Stimulated activated CD4-positive, alpha-beta T cell treated with anti-CD3 and anti-CD28 coated beads, Interleukin-1b, Interleukin-23, amount 100 ng/mL, for 24 hours (primary cell): ENCODE measurements at regions not wholly inside any gene's neighbourhood (a gene's known extent, or its start where the extent isn't known, plus 50 kb on each side); places are given as distances from the start of the nearest gene placed in this dataset.

Experiments
- DNase-seq, 4 experiments: peaks; one replicate each; pipeline ENCODE4 v3.0.0-alpha.2; 2020; ENCODE audit warnings: low read depth in 4 of 4, low spot score in 1 of 4

DNA sequence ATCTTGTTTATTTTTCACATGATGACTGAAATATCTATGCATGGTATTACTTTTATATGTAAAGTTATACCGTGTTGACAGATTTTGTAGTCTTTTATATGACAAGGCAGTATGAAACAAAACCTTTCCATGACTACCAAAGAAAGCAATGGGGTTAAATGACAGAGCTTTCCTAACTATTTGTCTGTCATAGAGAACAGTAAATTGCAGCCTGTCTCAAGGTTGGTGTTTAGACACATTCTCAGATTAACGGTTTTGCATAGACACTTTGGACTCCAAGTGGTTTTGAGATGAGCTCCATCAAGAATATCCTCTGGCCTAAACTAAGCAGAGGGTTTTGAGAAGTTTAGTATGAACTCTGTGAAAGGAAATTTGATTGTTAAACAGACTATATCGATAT, 180.7 kb upstream of the TENM3 start:
- no peak for DNase-seq

DNA sequence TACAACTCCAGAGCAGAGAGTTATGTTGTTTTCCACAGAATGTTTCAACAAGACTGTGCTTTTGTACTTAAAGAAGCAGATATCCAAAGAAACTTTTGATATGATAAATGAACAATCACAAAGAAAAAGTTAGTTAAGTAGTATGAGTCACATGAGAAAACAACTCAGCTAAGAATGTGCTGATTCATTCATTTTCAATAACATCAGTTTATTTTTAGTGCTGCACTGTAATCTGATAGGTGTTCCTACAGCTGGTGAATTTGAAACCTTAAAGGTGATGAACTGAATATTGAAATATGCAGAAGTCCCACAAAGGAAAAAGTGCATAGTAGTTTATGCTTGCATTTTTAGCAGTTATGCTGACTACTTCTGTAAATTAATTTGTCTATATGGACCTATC, 180.3 kb upstream of the TENM3 start:
- no peak for DNase-seq

DNA sequence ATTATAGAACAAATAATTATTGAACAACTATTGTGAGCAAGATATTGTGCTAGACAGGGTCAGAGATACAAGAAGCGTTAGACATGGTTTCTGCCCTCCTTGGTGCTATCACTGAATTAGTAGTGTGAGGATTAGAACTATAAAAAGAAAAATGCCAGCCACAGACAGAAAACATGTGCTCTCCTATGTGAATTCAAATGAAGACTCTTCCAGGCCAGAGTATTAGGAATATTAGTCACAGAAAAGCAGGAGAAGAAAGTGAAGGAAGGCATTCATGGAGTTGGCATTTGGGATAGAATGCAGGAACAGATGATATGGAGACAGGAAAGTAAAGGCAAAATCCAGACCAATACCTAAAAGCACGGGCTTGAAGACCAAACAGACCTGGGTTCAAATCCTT, 179.6 kb upstream of the TENM3 start:
- DNase-seq, result no peak

DNA sequence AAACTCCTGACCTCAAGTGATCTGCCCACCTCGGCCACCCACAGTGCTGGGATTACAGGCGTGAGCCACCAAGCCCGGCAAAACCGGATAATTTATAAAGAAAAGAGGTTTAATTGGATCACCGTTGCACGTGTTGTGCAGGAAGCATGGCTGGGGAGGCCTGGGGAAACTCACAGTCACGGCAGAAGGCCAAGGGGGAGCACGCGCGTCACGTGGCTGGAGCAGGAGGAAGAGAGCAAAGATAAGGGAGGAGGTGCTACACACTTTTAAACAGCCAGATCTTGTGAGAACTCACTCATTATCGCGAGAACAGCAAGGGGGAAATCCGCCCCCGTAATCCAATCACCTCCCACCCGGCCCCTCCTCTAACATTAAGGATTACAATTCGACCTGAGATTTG, 177.9 kb upstream of the TENM3 start:
- DNase-seq, result no peak

DNA sequence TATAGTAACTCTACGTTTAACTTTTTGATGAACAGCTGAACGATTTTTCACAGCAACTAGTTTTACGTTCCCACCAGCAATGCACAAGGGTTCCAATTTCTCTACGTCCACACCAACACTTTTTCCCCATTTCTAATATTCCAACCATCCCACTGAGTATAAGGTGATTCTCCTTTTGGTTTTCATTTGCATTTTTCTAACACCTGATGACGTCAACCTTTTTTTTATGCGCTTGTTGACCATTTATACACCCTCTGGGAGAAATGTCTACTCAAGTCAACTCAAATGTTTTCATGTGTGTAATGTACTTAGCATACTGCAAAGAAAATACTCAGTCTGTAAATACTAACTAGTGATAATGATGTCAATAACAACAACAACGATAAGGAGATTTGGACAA, 177.2 kb upstream of the TENM3 start:
- DNase-seq, result no peak

DNA sequence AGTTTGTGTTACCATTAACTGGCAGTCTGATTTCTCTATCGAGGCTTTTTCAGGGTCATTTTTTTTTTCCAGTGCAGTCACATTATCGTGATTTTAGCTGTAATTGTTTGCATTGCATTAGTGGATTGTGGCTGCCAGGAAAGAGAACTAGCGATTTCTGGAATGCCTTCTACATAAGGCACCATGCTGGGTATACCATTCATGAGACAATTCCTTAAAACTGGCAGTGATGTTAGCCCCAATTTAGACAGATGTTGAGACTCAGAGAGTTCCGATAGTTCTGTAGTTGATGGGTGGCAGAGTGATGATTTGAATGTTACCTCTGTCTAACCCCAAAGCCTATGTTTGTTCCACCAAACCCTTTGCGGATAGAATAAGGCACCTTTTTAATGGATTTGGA, 175.4 kb upstream of the TENM3 start:
- DNase-seq, result no peak

DNA sequence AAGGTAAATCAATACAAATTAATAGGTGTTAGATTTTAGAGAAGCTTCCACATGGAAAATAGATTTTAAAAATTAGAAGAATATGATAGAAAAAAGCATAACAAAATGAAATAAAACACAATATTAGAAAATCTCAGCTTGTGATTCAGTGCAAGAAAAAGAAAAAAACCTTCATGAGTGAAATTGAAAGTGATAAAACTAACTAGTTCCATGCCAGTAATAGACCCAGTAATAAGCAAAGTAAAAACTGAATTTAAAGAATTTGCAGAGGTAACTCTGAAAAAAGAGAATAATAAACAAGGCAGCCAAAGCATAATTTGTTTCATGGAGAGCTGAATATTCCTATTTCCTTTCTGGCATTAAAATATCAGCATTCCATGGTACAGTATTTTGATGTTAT, 174.3 kb upstream of the TENM3 start:
- no peak for DNase-seq

DNA sequence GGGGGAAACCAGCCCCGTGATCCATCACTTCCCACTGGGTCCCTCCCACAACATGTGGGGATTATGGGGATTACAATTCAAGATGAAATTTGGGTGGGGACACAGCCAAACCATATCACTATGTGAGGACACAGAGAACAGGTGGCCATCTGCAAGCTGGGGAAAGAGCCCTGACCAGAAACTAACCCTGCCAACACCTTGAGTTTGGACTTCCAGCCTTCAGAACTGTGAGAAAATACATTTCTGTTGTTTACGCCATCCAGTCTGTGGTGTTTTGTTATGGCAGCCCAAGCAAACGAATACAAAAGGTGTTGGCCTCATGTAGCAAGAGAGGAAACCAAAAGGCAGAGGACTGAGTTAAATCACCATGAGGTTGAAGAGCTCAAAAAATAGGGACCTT, 169.9 kb upstream of the TENM3 start:
- no peak for DNase-seq

DNA sequence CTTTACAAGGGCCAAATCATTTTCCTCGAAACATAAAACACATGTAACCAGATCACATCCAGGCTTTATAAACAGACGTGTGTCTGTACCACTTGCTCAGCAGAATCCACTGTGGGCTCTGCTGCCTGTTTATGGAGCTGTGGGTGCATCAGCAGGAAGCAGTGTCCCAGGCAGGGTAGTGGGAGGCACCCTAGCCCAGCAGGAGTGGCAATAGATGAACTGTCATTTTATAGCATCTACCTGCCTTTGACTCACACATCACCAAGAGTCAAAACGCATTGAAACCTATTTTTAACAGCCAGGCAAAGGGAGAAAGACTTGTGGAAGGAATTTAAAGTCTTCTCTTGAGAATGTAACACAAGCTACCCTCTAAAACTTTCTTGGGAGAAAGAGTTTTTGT, 169.1 kb upstream of the TENM3 start:
- DNase-seq, result no peak

DNA sequence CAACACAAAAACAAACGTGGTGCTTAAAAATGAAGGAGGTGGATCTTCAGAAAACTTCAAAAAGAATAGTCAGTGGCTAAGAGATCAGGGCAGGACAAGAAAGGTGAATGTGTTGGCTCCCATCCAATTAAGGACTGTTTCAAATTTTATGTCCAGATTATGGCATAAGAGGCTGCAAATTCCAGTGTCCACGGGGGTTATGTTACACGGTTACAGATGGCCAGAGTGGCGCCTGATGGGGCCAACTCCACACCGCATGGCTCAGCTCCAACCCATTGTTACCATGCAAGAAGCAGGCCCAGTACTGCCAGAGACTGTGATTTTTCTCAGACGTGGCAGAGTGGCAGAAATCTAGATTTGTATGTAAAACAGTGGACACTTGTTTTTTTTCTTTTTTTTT, 168.4 kb upstream of the TENM3 start:
- DNase-seq, result no peak

DNA sequence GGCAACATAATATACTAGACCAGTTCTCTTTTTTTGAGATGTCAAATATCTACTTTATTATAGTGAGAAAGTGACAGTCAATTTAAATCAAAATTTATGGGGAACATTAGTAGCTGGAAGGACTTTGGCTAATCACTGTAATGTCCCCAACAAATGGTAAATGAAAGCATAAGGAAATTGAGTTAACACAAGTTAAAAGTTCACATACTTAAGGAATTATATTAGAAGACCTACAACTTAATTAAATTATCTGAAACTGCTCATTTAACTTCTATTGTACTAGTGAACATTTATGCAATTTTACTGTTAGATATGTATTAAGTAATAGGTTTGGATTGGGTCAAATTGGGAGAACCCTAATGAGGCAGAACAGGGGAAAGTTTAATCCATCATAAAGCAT, 160.3 kb upstream of the TENM3 start:
- DNase-seq, result no peak

DNA sequence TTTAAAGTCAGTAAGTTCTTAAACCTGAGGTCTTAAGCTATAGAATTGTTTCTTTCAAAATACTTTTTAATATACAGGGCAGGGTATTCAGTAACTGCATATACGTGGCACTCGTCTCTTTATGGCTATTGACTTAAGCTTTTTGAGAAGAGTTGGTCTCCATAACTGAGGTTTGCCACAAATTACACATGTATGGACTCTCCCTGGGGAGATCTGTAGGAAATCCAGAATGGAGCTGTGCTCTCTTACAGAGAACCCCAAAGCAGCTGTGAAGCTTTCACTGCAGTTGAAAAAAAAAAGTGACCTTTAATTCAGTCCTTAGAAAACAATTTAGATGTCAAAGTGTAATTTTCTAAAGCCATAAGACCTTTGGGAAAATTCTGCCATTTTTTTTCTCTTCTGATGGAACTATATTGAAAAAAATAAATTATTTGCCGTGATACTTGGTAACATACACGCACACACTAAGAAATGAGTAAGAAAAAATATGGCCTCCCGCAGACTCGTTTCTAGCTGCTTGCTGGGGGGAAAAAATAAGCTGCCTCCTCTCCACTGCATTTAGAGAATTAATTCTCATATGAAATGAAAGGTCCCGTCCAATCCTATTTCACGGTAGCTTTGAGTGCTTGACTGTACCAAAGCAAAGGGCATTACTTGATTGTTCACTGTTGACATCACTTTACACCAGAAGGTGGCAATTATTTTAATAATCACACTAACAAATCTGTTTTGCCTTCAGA, 159.4 kb upstream of the TENM3 start:
- no peak for DNase-seq

DNA sequence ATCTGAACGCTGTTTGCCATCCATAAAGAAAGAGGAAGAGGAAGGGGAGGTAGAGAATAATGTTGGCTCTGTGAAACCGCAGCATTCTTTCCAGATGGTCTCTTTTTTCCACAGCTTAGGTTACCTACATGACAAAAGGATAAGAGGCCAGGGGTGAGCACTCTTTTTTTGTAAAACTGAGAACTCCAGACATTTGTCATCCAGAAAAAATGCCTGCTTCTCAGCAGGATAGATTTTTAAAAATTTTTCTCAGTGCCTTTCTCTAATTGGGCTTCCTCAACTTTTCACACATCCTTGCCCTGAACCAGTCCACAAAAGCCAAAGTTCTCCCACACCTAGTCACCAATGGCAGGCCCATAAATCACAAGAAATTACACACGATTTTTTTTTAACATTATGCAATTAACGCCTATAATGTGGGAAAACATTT, 158.1 kb upstream of the TENM3 start:
- no peak for DNase-seq

DNA sequence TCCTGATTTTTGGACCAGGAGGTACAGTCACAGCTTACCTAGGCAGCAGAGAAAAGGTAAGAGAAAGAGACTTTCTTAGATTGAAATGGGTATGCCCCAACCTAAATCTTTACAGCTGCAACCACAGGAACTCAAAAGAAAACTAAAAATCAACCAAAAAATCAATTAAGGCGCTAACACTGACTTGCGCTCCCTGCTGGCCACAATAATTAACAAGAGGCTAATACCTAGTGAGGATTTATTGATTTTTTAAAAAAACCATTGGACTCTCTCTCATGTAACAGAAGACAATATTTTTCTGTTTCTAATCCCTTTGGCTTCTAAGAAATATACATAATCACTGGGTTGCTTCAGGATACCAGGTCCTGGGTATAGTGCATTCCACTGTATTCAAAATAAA, 153.9 kb upstream of the TENM3 start:
- DNase-seq, result no peak

DNA sequence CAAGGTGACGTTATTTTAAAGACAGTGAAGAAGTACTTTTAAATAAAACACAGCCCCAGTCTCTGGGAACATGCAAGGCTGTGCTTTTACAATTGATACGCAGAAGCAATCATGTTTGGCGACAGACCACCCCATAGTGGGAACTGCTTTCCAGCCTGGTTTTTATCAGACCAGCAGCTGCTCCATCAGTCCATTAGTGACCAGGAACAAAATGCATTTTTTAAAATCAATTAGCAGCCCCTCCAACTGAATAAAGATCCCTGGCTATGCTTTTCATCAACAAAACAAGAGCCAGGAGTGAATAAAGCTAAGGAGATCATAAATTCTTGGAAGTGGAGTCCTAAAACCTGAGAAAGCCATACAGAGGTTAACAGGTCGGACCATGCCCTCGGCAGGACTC, 153.0 kb upstream of the TENM3 start:
- no peak for DNase-seq

DNA sequence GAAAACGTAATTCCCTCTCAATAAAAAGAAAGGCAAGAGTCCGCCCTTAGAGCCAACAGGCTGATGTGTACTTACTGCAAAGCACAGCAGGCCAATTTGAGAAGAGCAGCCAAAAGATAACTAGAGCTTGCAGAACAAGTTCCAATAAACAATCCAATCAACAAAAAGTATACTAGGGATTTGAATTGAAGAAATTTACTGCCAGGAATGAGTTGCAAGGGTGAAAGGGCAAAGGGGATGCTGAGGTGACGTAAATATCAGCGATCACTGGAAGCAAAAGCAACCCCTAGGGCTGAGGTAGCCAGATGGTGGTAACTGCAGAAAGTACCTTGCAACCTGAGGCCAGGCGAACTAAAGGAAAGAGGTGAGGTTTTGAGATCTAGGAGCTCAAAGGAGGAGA, 152.1 kb upstream of the TENM3 start:
- DNase-seq, result no peak

DNA sequence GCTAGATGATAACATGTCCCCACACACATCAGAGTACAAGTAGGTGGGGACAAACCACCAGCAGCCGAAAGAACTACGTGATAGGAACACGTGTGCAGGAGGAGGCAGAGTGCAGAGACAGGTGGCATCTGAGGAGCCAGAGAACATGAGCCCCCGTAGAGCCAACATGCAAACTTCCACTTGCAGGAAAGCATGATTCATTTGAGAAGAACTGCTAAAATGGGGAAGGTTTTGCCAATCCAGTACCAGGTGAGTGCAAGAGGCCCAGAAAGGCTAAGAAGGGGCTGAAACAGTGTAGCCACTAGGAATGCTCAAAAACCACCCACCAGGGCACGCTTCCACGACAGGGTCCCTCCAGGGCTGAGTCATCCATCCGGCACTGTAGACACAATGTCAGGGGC, 149.8 kb upstream of the TENM3 start:
- no peak for DNase-seq

DNA sequence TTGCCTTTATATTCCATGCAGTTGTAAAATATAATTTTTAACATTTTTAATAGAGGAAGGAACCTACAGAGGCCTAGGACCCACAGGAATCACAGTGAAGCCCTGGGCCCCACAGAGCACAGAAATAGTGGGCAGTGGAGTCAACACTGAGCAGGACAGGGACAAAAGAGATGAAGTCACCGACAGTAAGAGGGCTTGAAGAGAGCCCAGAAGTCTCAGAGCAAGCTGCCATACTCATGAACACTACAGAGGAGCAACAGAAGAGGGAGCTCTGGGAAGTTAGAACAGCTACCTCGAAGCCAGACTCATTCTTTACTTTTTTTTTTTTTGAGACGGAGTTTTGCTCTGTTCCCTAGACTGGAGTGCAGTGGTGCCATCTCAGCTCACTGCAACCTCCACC, 149.3 kb upstream of the TENM3 start:
- no peak for DNase-seq

DNA sequence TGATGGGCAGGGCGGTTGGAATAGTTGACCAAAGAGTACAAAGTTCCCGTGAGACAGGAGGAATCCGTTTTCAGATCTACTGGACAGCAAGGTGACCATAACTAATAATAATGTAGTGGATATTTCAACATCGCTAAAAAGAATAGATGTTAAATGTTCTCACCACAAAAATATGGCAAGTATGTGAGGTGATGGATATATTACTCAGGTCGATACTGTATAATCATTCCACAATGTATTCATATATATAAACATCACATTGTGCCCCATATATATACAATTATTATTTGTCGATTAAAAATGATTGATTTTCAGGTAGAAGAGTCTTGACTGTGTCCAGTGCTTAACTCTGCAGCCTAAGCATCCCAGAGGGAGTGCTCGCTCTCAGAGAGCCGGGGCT, 141.6 kb upstream of the TENM3 start:
- no peak for DNase-seq

DNA sequence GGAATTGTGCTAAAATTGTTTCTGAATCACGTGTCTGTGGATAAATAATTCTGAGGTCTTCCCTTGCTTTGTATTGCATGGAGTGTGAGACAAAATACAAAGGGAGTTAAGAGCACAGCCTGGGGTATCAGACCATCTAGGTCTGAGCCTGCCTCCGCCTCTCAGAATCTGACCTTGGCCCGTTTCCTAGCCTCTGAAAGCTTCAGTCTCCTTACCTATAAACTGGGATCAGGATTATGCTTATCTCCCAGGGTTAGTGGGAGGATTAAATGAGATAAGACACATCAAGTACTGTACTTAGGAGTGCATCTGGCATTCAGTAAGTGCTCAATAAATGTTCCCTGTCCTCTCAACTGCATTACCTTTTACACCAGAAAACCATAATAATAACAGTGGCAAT, 140.6 kb upstream of the TENM3 start:
- no peak for DNase-seq

DNA sequence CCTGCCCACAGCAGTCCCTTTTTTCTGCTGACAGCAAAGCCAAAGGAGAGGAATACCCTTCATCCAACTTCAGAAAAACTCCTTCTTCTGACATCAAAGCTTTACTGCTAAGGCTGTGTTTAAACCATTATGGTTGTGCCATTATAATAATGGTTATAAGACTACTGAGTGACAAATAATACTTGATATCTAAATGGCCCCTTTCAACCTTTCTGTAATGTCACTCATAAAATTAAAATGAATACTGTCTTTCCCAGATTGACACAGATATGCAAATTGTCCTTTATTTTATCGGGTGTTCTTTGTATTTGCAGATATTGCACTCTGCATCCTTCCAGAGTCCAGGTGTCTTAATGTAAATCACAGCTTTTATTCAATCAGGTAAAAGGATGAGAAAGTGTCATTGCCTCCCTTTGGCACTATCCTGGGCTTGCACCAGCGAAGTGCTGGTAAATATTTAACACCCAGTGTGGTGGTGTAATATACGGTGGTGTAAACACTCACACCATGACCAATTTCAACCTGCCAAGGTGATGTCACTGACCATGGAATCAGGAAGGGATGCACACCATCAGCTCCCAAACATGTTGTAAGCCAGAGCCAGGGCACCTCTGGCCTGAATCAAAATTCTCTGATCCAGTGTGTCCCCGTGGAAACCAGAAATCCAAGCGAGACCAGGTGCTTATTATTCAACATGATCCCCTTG, 139.4 kb upstream of the TENM3 start:
- DNase-seq, result no peak

DNA sequence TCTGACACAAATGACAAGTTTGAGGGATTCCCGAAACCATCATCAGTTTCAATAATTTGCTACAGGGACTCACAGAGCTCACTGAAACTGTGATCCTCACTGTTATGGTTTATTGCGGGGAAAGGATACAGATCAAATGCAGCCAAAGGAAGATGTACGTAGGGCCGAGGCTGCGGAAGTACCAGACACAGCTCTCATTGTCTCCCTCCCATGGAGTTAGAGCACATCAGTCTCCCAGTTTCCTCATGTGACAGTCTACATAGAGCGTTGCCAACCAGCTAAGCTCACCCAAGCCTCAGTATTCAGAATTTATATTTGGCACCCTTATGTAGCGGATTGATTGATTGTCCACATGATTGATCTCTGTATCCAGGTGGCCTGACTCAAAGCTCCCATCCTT, 137.8 kb upstream of the TENM3 start:
- DNase-seq, result no peak

DNA sequence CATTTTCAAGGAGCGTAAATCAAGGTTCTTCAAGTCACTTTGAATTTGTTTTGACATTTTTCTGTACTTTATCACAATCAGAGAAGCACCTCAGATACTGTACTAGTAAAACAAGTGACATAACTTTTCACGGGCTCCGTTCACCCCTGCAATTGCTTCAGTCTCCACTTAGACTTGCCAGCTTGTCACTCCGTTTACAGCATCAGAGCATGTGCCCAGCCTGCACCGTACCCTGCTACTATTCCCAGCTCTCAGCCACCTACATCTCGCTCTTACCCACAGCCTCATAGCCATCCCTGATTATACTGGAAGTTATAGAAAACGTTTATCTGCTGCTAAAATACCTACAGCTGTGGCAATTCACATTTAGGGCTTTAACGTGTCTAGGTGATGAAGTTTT, 135.3 kb upstream of the TENM3 start:
- DNase-seq, result no peak
